DMS 273 (cell line): ENCODE measurements at regions not wholly inside any gene's neighbourhood (a gene's known extent, or its start where the extent isn't known, plus 50 kb on each side); places are given as distances from the start of the nearest gene placed in this dataset.

Source experiments
- DNase-seq: peaks from one replicate; lab custom pipeline; 2025; ENCODE audit not compliant: unreplicated experiment; lab: John Stamatoyannopoulos, UW

- no peak for DNase-seq
Measured at GRCh38 chr1:98002288-98002687, 81.5 kb upstream of the DPYD start.

- DNase-seq, result peak; percentile 46
Measured at GRCh38 chr1:98001764-98002163, 80.9 kb upstream of the DPYD start.

GRCh38 chr1:97999320-97999719 is 78.5 kb upstream of the DPYD start:
- DNase-seq, result no peak

- DNase-seq, result no peak
Measured at GRCh38 chr1:97996880-97997279, 76.0 kb upstream of the DPYD start.

GRCh38 chr1:97989094-97989680 is 68.4 kb upstream of the DPYD start:
- no peak for DNase-seq

- no peak for DNase-seq
Measured at GRCh38 chr1:97986041-97987005, 65.5 kb upstream of the DPYD start.

GRCh38 chr1:97983126-97983525 is 62.3 kb upstream of the DPYD start:
- no peak for DNase-seq

- no peak for DNase-seq
Measured at GRCh38 chr1:97980530-97980929, 59.7 kb upstream of the DPYD start.

GRCh38 chr1:97976801-97977200 is 56.0 kb upstream of the DPYD start:
- DNase-seq, result peak; percentile 58
